GM12878 (cell line): ENCODE measurements at regions not wholly inside any gene's neighbourhood (a gene's known extent, or its start where the extent isn't known, plus 50 kb on each side); places are given as distances from the start of the nearest gene placed in this dataset.

Experiments
- ASH2L ChIP-seq: fragments of 300-600, 200-600 bp; sonication (generic); IDR thresholded peaks from 2 replicates; pipeline ENCODE4 v1.6.1; 2017; ENCODE audit warnings: low read depth, mild to moderate bottlenecking, borderline replicate concordance
- BCL11A ChIP-seq: IDR thresholded peaks from 2 replicates; pipeline ENCODE4 v1.6.1; 2011; ENCODE audit warnings: low read depth, low read length
- CEBPB ChIP-seq, 2 experiments: fragments of 150-350 bp in 1 of 2; IDR thresholded peaks; 2 replicates each; pipeline ENCODE4 v1.6.1; 2012 to 2014; ENCODE audit warnings: low read depth in 2 of 2, low read length in 2 of 2, borderline replicate concordance in 1 of 2, inconsistent platforms in 1 of 2
- FOXK2 ChIP-seq: fragments of 450-650 bp; IDR thresholded peaks from 2 replicates; pipeline ENCODE4 v1.6.1; 2017; ENCODE audit warnings: mild to moderate bottlenecking, moderate library complexity
- HDAC6 ChIP-seq: fragments of 200-600 bp; sonication (generic); IDR thresholded peaks from one replicate; pipeline ENCODE4 v1.8.0; 2017; ENCODE audit warnings: antibody characterized with exemption; ENCODE audit not compliant: unreplicated experiment
- IKZF1 ChIP-seq: fragments of 450-650 bp; conservative IDR thresholded peaks from 2 replicates; pipeline ENCODE4 v1.6.1; 2017; ENCODE audit warnings: antibody characterized with exemption, mild to moderate bottlenecking
- MEF2B ChIP-seq: fragments of 450-650 bp; IDR thresholded peaks from 2 replicates; pipeline ENCODE4 v1.6.1; 2018; ENCODE audit warnings: mild to moderate bottlenecking, moderate library complexity; ENCODE audit not compliant: partially characterized antibody, poor library complexity, severe bottlenecking
- MTA2 ChIP-seq: fragments of 450-650 bp; IDR thresholded peaks from 2 replicates; pipeline ENCODE4 v1.6.1; 2016; ENCODE audit warnings: low read depth, mild to moderate bottlenecking, moderate library complexity
- NR2C1 ChIP-seq: fragments of 450-650 bp; IDR thresholded peaks from 2 replicates; pipeline ENCODE4 v1.6.1; 2017; ENCODE audit warnings: antibody characterized with exemption, mild to moderate bottlenecking, moderate library complexity
- PML ChIP-seq: IDR thresholded peaks from 2 replicates; pipeline ENCODE4 v1.6.1; 2012; ENCODE audit warnings: low read length, inconsistent platforms
- RUNX3 ChIP-seq: IDR thresholded peaks from 2 replicates; pipeline ENCODE4 v1.6.1; 2012; ENCODE audit warnings: low read length, inconsistent platforms
- SREBF2 ChIP-seq: IDR thresholded peaks from 2 replicates; pipeline ENCODE4 v1.6.1; 2012; ENCODE audit warnings: mild to moderate bottlenecking, low read length
- TCF7 ChIP-seq: IDR thresholded peaks from 2 replicates; pipeline ENCODE4 v1.6.1; 2014; ENCODE audit warnings: antibody characterized with exemption, borderline replicate concordance
- YY1 ChIP-seq: IDR thresholded peaks from 2 replicates; pipeline ENCODE4 v1.6.1; 2011; ENCODE audit warnings: low read depth, mild to moderate bottlenecking, low read length
- ZNF207 ChIP-seq: fragments of 450-650 bp; IDR thresholded peaks from 2 replicates; pipeline ENCODE4 v1.6.1; 2014; ENCODE audit warnings: antibody characterized with exemption, mild to moderate bottlenecking, borderline replicate concordance
- ZNF274 ChIP-seq: IDR thresholded peaks from one replicate; pipeline ENCODE4 v1.8.0; 2011; ENCODE audit not compliant: insufficient read length, insufficient read depth
- TF ChIP-seq, protein P1 (sequence below): IDR thresholded peaks from 2 replicates; pipeline ENCODE4 v1.6.1; 2011; ENCODE audit warnings: borderline replicate concordance, low read depth, mild to moderate bottlenecking, moderate library complexity, low read length; ENCODE audit not compliant: insufficient read depth, poor library complexity, severe bottlenecking
- TF ChIP-seq, protein P2 (sequence below): fragments of 450-650 bp; formaldehyde crosslinking; IDR thresholded peaks from 2 replicates; pipeline ENCODE4 v1.5.0; 2022; ENCODE audit warnings: mild to moderate bottlenecking, missing genetic modification characterization
- TF ChIP-seq, protein P3 (sequence below): IDR thresholded peaks from 2 replicates; pipeline ENCODE4 v1.6.1; 2012; ENCODE audit warnings: low read depth, low read length, improper control_type of control experiment
- TF ChIP-seq, protein P4 (sequence below): IDR thresholded peaks from 2 replicates; pipeline ENCODE4 v1.6.1; 2011; ENCODE audit warnings: low read depth, low read length, improper control_type of control experiment, borderline replicate concordance
- TF ChIP-seq, protein P5 (sequence below): IDR thresholded peaks from 2 replicates; pipeline ENCODE4 v1.6.1; 2012; ENCODE audit warnings: low read depth, low read length, improper control_type of control experiment
- TF ChIP-seq, protein P6 (sequence below): fragments of 450-650 bp; IDR thresholded peaks from 2 replicates; pipeline ENCODE4 v1.6.1; 2017; ENCODE audit warnings: low read depth, mild to moderate bottlenecking, moderate library complexity

DNA sequence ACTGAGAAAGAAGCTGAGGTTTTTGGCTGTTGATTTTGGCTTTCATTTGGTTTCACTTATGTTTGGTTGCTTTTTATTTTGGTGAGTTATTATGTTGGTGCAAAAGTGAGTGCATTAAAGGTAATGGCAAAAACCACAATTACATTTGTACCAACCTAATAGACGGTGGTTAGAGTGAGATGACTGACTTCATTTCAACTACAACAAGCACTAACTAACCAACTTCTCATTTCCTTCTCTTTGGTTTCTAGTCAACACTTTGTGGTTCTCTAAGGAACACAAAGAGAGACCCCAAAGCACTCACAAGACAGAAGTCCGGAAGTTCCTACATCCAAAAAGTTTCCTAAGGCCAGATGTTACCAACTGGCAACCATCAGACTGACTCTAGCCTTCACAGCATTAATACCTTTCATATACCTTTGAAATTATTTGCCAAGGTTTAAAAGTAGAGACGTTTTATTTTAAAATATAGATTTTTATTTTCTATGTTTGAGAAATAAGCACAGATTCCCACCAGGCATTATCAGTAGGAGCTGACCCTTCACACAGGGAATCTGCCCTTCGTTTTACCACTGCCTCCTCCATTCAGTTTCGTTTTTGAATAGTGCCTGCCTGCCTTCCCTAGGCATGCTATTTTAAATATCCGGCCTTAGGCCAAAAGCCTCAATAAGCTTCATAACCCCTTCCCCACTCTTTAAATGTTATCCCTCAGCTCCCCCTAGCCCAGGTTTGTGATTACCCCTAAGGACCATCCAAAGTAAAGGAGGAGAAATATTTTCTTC lies 301.1 kb upstream of the PTGER4 start (continued):
- TF ChIP-seq, protein P1, sequence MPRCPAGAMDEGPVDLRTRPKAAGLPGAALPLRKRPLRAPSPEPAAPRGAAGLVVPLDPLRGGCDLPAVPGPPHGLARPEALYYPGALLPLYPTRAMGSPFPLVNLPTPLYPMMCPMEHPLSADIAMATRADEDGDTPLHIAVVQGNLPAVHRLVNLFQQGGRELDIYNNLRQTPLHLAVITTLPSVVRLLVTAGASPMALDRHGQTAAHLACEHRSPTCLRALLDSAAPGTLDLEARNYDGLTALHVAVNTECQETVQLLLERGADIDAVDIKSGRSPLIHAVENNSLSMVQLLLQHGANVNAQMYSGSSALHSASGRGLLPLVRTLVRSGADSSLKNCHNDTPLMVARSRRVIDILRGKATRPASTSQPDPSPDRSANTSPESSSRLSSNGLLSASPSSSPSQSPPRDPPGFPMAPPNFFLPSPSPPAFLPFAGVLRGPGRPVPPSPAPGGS, result no peak
- TF ChIP-seq, protein P2, sequence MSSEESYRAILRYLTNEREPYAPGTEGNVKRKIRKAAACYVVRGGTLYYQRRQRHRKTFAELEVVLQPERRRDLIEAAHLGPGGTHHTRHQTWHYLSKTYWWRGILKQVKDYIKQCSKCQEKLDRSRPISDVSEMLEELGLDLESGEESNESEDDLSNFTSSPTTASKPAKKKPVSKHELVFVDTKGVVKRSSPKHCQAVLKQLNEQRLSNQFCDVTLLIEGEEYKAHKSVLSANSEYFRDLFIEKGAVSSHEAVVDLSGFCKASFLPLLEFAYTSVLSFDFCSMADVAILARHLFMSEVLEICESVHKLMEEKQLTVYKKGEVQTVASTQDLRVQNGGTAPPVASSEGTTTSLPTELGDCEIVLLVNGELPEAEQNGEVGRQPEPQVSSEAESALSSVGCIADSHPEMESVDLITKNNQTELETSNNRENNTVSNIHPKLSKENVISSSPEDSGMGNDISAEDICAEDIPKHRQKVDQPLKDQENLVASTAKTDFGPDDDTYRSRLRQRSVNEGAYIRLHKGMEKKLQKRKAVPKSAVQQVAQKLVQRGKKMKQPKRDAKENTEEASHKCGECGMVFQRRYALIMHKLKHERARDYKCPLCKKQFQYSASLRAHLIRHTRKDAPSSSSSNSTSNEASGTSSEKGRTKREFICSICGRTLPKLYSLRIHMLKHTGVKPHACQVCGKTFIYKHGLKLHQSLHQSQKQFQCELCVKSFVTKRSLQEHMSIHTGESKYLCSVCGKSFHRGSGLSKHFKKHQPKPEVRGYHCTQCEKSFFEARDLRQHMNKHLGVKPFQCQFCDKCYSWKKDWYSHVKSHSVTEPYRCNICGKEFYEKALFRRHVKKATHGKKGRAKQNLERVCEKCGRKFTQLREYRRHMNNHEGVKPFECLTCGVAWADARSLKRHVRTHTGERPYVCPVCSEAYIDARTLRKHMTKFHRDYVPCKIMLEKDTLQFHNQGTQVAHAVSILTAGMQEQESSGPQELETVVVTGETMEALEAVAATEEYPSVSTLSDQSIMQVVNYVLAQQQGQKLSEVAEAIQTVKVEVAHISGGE (CRISPR knock-in tag), result no peak
- TF ChIP-seq YY1, result no peak
- TF ChIP-seq FOXK2, result no peak
- TF ChIP-seq PML, result no peak
- TF ChIP-seq ZNF207, result no peak
- TF ChIP-seq ZNF274, result no peak
- TF ChIP-seq, protein P3, sequence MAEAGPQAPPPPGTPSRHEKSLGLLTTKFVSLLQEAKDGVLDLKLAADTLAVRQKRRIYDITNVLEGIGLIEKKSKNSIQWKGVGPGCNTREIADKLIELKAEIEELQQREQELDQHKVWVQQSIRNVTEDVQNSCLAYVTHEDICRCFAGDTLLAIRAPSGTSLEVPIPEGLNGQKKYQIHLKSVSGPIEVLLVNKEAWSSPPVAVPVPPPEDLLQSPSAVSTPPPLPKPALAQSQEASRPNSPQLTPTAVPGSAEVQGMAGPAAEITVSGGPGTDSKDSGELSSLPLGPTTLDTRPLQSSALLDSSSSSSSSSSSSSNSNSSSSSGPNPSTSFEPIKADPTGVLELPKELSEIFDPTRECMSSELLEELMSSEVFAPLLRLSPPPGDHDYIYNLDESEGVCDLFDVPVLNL, result no peak
- TF ChIP-seq BCL11A, result peak; percentile 50; the same call in 1 of the 2 replicates
- TF ChIP-seq, protein P4, sequence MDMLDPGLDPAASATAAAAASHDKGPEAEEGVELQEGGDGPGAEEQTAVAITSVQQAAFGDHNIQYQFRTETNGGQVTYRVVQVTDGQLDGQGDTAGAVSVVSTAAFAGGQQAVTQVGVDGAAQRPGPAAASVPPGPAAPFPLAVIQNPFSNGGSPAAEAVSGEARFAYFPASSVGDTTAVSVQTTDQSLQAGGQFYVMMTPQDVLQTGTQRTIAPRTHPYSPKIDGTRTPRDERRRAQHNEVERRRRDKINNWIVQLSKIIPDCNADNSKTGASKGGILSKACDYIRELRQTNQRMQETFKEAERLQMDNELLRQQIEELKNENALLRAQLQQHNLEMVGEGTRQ, result no peak
- TF ChIP-seq MTA2, result peak; percentile 87
- TF ChIP-seq, protein P5, sequence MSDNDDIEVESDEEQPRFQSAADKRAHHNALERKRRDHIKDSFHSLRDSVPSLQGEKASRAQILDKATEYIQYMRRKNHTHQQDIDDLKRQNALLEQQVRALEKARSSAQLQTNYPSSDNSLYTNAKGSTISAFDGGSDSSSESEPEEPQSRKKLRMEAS, result no peak
- no peak for TF ChIP-seq HDAC6
- TF ChIP-seq TCF7, result no peak
- peak; percentile 19 for TF ChIP-seq MEF2B
- TF ChIP-seq, protein P6, sequence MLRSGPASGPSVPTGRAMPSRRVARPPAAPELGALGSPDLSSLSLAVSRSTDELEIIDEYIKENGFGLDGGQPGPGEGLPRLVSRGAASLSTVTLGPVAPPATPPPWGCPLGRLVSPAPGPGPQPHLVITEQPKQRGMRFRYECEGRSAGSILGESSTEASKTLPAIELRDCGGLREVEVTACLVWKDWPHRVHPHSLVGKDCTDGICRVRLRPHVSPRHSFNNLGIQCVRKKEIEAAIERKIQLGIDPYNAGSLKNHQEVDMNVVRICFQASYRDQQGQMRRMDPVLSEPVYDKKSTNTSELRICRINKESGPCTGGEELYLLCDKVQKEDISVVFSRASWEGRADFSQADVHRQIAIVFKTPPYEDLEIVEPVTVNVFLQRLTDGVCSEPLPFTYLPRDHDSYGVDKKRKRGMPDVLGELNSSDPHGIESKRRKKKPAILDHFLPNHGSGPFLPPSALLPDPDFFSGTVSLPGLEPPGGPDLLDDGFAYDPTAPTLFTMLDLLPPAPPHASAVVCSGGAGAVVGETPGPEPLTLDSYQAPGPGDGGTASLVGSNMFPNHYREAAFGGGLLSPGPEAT, result no peak
- TF ChIP-seq NR2C1, result no peak
- TF ChIP-seq ASH2L, result no peak
- TF ChIP-seq IKZF1, result peak; percentile 31; the same call in 1 of the 2 replicates
- no peak for TF ChIP-seq CEBPB (IDR thresholded peaks at IDR 0.05; ENCODE audit: borderline replicate concordance in 1 of 2, low read depth in 2 of 2, low read length in 2 of 2)
- TF ChIP-seq RUNX3, result peak; percentile 75
- no peak for TF ChIP-seq SREBF2
